ENCODE measurements at regions not wholly inside any gene's neighbourhood (a gene's known extent, or its start where the extent isn't known, plus 50 kb on each side); places are given as distances from the start of the nearest gene placed in this dataset.

DNA sequence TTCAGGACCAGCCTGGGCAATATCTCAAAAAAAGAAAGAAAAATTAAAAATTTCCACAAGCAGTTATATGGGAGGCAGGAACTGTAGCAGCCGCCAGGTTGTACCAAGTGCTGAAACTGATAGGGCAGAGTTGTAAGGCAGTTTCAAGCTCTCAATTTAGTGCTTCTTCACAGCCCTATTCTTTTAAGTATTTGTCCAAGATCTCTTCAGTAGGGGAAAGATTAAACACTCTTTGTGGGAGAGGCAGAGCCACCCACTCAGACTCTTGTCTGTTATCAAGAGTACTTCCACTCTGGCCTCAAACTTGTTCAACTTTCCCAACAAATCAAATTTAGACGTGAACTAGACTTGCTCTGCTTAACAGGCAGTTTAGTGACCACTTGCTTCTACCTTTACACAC lies 228.7 kb downstream of the REEP3 start:
- no peak for DNase-seq

DNA sequence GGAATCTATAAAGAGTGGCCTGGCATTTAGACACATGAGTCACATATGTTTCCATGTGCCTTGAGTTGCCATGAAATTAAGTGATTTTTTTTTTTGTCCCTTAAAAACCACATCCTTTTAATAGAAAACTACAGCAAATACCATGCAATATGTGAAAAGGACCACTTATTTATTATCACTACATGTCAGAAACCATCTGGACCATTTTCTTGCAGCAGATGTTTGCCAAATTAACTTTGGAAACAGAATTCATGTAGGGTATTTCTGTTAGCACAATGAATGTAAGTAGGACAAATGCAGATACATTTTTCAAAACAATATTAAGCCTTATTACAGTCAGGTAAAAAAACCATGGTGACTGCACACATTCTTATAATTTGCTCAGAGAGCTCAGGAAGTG lies 230.6 kb downstream of the REEP3 start:
- DNase-seq: no peak

DNA sequence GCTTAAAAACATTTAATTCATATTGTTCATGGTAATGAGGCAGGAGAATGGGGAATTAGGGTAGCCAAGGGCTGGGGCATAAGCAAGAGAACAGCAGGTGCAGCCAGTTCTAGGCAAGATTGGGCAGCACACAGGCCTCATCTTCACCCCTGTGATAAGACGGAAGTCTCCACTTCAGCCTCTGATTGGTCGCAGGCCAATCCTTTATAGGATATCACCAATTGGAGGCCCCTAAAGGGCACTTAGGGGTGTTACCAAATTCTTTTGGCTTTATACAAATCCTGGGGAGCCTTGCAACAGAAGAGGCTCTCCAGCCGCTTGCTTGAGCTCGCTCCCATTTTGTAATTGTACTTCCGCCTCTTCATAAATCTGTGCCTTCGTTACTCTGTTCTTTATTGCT lies 231.1 kb downstream of the REEP3 start:
- no peak for DNase-seq

DNA sequence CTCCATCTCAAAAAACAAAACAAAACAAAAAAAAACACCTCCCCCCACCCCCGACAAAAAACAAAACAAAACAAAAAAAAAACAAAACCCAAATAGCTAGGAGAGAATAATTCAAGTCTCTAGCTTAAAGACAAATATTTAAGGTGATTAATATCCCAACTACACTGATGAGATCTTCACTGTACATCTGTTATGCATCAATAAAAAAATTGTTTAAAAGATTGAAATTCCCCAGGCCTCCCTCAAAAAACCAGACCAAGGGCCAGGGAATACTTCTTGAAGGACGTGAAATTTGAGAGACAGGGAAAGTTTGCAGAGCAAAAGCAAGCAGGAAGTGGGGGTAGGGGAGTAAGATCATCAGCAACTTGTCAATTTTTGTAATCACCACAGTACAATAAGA lies 232.6 kb downstream of the REEP3 start:
- no peak for DNase-seq

DNA sequence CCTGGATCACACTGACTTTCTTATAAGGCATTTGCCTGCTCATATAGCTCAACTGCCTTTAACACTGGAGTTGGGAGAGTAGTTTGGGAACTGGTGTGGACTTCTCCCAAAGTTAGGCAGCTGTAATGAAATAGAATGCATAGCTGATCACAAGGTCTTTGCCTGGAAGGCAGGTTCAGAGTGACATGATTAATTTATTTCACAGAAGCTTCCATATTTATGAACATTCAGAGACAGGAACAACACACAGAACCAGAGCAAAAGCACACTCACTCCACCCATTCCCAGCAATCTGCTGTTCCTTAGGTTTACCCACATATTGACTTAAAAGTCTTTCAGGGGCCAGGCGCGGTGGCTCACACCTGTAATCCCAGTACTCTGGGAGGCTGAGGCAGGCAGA lies 234.2 kb downstream of the REEP3 start:
- no peak for DNase-seq

DNA sequence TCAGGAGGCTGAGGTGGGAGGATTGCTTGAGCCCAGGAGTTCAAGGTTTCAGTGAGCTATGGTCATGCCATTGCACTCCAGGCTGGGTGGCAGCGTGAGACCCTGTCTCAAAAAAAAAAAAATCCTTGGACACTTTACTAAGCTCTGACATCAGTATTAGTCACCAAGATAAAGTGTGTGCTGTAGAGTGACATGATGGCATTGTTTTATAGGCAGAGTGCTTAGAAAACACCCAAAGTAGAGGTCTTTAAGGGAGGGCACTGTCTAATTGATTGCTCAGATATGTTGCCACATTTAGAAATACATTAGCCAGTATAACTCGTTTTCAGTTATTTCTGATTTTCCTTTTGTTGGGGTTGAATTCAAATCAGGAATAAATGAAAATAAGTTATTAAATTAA lies 235.9 kb downstream of the REEP3 start:
- DNase-seq: no peak

DNA sequence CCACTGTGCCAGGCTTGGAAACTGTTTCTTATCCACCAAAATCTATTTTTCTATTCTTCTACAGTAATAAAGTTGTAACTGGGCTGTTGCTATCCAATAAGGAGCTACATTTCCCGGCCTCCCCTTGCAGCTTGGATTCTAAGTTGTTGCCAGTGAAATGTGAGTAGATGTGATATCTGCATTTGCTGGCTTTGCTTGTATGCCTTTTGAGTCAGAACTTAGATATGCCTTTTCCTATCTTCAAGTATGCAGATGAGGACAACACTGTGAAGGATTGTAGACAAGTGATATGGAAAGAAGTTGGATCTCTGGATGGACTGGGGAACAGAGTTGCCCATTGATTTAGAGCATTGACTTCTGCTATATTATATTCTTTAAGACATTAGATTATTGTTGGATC lies 236.9 kb downstream of the REEP3 start:
- no peak for DNase-seq

DNA sequence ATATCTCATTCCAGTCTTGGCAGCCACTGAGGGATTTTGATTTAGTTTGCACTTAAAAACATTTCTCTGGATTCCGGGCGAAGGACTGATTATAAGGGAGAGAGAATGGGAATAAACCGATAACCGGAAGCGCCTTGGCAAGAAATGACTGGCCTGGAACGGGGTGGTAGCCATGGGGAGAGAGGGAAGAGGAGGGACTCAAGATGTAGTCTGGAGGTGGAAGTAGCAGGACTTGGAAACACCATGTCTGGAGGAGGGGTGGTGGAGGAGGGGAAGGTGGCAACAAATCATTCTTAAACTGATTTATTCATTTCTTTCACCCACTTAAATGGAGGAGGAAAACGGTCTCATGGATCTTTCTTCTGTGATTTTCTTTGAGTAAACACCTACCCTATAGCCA lies 238.1 kb downstream of the REEP3 start:
- DNase-seq: no peak

DNA sequence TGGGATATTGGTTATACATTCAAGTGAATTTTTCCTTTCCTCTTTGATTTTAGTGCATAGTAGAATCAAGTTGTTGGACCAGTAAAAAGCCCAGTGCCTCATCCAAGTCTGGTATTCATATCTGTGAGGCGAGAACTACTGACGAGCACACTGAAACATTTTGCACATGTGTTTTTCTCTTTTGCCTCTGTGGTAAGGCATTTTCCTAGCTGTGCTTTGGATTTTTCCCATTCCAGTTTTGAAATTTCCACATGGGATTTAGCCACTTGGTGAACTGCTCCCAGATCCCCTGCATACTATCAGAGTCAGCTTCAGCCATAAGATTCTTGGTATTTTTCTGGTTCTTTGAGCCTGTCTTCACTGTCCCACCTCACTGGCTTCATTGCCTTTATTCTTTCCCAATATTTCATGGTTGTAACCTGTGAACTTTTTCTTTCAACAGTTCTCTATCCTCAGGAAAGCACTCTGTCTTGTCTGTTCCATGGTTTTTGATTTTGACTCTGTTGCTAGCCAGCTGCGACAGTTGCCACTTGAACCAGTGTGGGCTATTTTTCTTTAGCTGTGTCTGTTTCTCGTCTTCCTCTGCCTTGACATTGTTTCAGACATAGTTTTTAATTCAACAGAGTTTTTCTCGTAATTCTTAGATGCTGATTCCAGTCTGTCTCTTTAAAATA lies 239.0 kb downstream of the REEP3 start:
- DNase-seq: no peak

DNA sequence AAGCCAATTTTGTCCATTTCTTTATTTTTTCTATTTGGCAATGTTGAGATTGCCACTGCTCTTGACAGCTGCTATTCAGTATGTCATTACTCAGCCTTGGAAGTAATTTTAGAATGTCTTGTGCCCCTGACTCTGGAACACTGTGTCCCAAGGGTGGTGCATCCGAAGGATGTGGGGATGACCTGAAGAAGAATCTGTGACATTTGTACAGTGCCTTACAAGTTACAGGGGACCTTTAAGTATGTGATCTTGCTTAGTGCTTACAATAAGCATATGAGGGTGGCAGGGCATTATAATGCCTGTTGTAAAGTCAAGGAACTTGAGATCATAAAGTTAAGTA lies 239.5 kb downstream of the REEP3 start:
- DNase-seq: no peak

DNA sequence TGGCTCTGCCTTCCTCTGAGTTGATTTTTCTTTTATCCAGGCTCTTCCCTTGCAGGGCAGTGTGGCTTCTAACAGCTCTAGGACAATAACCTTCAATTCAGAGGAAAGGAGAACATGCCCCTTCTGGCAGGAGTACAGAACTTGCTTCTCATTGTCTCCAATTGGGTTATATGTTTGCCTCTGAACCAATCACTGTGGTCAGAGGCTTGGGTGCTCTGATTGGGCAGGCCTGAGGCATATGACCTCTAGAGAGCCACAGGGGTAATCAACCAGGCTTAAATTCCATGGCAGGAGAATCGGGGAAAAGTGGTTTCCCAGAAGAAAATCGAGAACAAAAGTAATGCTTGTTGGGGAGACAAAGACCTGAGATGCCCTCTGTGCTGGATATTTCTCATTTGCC lies 240.0 kb downstream of the REEP3 start:
- no peak for DNase-seq

DNA sequence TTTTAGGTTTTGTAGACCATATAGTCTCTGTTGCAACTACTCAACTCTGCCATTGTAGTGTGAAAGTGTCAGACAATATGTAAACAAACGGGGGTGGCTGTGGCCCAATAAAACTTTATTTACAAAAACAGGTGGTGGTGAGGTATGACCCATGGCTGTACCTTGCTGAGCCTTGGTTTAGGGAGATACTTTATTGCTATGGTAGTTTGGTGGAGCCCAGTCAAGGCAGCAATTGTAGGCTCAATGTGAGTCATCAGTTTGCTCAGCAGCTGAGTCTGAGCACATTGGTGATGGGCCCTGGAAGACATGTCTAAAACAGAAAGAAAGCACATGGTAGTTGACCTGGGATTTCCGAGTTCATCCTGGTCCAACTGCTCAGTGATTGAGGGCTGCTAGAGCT lies 242.5 kb downstream of the REEP3 start:
- no peak for DNase-seq

DNA sequence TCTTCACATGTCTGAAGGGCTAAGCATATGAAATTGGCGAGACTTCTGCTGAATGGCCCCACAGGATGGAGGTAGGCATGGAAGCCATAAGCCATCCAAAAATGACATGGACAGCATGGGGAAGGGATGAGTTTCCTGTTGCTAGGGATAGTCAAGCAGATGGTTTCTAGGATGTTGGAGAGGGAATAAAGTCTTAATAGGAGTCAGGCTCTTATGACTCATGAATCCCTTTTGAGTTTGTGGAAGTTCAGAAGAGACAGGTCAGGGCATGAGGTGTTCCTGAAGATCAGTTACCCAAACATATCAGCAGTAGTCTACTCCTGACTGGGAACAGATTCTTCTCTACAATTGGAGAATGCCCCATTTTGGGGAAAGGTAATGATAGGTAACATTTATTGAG lies 243.9 kb downstream of the REEP3 start:
- DNase-seq: no peak

DNA sequence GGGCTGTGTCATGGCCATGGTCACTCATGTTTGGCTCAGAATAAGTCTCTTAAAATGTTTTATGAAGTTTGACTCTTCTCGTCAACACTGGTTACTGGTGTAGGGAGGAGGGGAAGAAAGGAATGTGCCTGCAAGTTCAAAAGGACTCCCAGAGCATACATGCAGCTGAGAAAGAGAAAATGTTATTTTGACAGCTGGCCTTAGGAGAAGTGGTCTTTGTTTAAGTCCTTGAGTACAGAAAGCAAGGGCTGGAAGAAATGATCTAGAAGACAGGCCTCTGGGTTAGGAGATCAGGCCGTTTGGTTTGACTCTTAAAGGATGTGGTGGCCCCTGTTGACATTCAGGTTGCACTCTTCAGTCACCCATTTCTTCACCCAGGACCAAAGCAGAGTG lies 245.5 kb downstream of the REEP3 start:
- no peak for DNase-seq

DNA sequence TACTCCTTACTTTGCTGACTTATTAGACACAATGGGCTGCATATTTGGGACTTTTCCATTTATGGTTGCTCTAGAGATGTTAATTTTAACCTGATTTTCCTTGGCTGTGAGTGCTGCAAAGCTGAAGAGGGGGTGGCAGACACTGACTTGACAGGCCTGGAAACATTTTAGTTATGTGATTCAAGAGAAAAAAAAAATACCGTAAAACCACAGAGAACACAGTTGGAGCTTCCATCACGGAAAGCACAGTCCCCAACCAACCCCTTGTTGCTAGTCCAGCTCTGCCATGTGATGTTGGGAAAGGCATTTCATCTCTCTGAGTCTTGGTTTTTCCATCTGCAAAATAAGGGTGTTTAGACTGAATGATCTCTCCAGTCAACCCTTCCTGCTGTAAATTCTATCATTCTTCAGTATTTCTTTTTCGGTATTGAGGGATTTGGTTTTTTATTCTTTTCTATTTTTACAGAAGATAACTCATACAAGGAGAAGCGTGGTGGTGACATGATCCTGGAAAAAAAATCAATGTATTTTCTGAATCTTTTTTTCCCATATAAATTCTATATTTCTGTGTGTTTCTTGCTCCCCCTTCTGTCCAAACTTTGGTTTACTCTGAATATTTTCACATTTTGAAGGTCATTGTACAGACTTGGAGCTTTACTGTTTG lies 246.1 kb downstream of the REEP3 start:
- no peak for DNase-seq

DNA sequence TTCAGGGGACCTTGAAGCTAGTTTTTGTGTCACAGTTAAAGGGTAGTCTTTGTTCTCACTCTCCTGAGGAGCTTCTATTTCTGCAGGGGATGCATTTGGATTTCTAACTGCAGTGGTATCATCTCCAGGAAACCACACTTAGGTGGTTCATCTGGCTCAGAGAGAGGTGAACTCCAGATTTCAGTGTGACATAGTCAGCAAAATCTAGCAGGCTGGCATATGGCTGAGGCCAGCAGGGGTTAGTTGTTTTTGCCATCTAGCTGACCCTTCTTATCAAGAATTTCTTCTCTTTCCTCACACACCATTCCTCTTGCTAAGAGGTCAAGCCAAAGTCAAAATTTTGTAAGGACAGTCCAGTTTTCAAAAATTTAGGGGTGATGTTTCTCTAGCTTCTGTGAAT lies 248.2 kb downstream of the REEP3 start:
- DNase-seq: no peak

DNA sequence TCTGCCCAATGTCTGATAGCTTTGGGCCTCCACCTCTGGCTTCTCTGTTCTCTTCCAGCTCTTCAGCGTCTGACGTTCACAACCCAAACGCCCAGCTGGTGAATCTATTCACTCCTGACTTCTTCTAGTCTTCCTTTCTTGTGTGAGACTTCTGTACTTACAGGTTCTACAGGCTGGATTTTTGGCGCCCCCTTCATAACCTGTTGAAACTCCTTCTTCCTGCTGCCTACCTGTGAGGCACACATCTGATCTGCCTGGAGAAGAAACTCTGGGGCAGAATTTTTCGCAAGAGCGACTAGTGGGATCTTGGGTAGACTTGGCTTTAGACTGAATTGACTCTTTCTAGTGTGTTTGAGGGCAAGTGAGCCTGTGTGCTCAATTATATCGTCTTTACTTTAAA lies 249.3 kb downstream of the REEP3 start:
- DNase-seq: no peak

DNA sequence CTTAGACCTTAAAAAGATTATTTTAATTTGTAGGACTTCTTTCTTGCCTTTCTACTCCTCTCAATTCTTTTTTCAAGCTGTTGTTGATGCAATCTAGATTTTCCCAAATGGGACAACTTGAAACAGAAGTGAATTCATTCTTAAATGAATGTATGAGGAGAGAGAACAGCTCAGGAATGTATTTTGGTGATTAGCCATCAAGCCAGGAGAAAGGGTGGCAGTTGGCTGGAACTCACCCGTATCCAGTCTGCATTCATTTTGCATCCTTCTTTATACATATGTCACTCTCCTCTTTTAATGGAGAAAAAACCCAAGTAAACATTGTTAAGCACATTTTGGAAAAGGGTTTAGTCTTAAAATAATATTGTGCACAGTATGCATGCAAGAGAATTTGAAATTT lies 251.3 kb downstream of the REEP3 start:
- DNase-seq: no peak

DNA sequence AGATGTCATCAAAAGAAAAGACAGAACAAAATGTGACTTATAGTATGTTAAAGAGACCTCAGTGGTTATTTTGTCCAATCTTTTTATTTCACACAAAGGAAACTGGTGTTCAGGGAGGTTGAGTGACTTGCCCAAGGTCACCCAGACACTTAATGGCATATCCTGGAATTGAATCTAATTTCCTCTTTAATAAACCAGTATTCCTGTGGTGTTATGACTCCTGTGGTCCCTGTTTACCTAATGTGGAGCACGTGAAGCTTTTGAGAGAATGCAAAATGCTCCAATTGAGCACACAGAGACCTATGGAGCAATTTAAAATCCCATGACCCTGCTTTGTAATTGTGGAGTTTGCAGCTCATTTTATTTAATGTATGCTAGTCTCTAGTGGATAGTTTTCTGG lies 251.9 kb downstream of the REEP3 start:
- DNase-seq: no peak

DNA sequence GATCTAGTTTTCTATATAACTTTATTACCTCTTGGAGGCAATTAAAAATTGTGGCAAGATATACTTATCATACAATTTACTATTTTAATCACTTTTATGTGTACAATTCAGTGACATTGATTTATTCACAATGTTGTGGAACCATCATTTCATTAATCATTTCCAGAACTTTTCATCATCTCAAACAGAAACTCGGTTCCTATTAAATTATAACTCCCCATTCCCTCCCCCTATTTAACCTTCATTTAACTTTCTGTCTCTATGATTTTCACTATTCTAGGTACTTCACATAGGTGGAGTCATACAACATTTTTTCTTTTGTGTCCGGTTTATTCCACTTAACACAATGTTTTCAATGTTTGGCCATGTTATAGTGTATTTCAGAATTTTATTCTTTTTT lies 252.8 kb downstream of the REEP3 start:
- DNase-seq: no peak

DNA sequence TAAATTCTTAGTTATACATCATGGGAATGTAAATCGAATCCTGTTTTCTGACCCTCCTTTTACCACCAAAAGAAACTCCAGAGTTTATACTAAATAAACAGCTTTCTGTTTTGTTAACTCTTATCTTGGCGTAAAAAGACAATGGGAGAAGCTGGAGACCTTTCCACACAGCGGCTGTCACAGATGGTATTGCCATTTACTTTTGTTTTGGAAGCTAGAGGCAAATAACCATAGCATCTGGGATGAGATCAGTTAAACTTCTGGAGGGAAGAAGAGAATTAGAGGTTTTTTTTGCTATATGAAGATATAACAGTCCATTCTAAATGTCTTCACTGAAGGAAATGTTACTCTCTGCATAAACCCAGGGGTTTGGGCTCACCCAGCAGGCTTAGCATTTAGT lies 258.9 kb downstream of the REEP3 start:
- no peak for DNase-seq

DNA sequence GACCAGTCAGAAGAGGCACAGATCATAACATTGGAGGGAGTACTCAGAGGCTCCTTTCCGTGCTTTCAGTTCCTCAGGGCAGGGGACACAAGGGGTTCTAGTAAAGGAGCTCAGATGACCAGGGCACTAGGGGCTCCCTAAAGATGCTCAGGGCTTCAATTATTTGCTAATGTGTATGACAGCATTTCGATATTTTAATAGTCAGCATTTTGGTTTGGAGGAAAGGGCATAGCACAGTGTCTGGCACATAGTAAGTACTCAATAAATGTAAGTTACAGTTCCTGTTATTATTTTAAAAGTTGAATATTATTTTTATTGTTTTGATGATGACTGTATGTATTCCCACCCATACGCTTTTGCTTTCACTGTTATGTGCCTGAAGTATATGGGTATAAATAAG lies 260.0 kb downstream of the REEP3 start:
- no peak for DNase-seq

DNA sequence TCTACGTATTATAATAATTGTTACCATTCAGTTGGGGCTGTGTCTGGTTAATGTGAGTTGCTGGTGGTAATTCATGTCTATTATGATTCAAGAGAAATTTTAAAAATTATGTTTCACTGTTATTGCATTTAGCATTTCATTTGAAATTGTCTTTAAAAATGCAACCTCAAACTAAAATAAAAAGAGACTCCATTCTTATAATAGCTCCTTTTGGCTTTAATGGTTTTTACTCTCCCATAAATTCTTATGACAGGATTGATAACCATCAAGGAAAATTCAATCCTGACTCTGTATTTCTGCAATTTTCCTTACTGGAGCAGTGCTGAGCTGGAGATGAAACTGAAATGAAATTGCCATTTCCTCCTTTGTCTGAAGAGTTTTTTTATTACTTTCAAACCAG lies 262.7 kb downstream of the REEP3 start:
- no peak for DNase-seq

DNA sequence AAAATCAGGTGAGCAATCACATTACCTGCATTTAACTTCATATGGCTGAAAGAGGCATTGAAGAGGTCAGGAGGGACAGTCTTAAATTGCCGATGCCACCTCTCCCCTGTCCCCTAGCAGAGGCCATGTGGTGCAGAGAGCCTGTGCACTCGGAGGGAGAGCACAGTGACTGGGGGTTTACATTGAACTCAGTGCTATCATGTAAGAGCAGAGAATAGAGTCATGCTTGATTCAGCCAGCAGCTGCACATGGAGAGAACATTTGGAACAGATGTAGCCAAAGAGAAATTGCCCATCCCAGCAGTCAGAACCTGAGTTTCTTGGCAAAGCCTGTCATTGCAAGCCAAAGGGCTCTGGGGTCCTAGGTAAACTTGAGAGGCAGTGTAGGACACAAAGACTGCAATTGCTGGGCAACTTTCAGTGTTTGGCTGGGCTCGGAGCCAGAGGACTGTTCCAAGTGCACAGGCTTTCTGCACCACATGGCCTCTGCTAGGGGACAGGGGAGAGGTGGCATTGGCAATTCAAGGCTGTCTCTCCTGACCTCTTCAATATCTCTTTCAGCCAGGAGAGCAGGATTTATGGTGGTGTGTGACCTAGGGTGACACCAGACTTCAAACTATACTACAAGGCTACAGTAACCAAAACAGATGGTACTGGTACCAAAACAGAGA lies 267.1 kb downstream of the REEP3 start:
- no peak for DNase-seq
